ENCODE measurements at regions not wholly inside any gene's neighbourhood (a gene's known extent, or its start where the extent isn't known, plus 50 kb on each side); places are given as distances from the start of the nearest gene placed in this dataset.

- intact Hi-C loops (cut with DNase I), result no loop called here
- Histone ChIP-seq H3K27me3 (no peaks in the 10 kb centered on the region), H3K27ac (no peak overlapping the region), H3K9me3 (no peaks in the 10 kb centered on the region), H3K36me3 (no peaks in the 10 kb centered on the region), H3K4me1 (no peaks in the 10 kb centered on the region), H3K4me3 (no peak overlapping the region)
- TF ChIP-seq, protein P1, sequence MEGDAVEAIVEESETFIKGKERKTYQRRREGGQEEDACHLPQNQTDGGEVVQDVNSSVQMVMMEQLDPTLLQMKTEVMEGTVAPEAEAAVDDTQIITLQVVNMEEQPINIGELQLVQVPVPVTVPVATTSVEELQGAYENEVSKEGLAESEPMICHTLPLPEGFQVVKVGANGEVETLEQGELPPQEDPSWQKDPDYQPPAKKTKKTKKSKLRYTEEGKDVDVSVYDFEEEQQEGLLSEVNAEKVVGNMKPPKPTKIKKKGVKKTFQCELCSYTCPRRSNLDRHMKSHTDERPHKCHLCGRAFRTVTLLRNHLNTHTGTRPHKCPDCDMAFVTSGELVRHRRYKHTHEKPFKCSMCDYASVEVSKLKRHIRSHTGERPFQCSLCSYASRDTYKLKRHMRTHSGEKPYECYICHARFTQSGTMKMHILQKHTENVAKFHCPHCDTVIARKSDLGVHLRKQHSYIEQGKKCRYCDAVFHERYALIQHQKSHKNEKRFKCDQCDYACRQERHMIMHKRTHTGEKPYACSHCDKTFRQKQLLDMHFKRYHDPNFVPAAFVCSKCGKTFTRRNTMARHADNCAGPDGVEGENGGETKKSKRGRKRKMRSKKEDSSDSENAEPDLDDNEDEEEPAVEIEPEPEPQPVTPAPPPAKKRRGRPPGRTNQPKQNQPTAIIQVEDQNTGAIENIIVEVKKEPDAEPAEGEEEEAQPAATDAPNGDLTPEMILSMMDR (IDR thresholded peaks at IDR 0.05), result no peak
- no peak for DNase-seq (ENCODE audit: low spot score in 2 of 2)
Measured at GRCh38 chr3:193051314-193051713, 133.7 kb upstream of the MB21D2 start.

- no peaks in the 10 kb centered on the region for H3K4me1 ChIP-seq
- intact Hi-C loops (cut with DNase I), result no loop called here
Measured at GRCh38 chr3:193052354-193053045, 134.8 kb upstream of the MB21D2 start.

GRCh38 chr3:193053046-193053435 is 135.4 kb upstream of the MB21D2 start:
- intact Hi-C loops (cut with DNase I), result no loop called here
- Histone ChIP-seq H3K36me3 (no peaks in the 10 kb centered on the region), H3K4me3 (no peak overlapping the region), H3K4me1 (no peaks in the 10 kb centered on the region), H3K27me3 (no peaks in the 10 kb centered on the region), H3K9me3 (no peaks in the 10 kb centered on the region), H3K27ac (no peak overlapping the region)
- TF ChIP-seq, protein P1 (IDR thresholded peaks at IDR 0.05), result no peak
- DNase-seq (ENCODE audit: low spot score in 2 of 2), result no peak

More at GRCh38 chr3:193052354-193053045, 134.8 kb upstream of the MB21D2 start:
- no peak overlapping the region for H3K27ac ChIP-seq
- no peak overlapping the region for H3K4me3 ChIP-seq
- H3K27me3 ChIP-seq, result no peaks in the 10 kb centered on the region
- TF ChIP-seq, protein P1 (IDR thresholded peaks at IDR 0.05), result no peak
- no peaks in the 10 kb centered on the region for H3K9me3 ChIP-seq
- no peak for DNase-seq (ENCODE audit: low spot score in 2 of 2)
- no peaks in the 10 kb centered on the region for H3K36me3 ChIP-seq

DNA sequence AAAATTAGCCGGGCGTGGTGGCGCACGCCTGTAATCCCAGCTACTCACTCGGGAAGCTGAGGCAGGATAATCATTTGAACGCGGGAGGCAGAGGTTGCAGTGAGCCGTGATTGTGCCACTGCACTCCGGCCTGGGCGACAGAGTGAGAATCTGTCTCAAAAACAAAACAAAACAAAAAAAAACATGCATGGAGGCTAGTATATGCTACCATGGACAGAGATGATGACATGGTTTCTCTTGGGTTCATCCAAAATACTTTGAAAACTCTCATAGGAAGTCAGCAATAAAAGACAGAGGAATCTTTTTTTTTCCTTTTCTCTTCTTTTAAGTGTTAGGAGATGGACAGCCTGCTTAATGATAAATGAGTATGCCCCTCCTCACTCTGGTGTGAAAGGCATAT is 137.7 kb upstream of the MB21D2 start:
- no peaks in the 10 kb centered on the region for H3K9me3 ChIP-seq
- intact Hi-C loops (cut with DNase I), result no loop called here
- H3K4me3 ChIP-seq, result no peak overlapping the region
- no peaks in the 10 kb centered on the region for H3K4me1 ChIP-seq
- H3K27me3 ChIP-seq, result no peaks in the 10 kb centered on the region
- no peaks in the 10 kb centered on the region for H3K36me3 ChIP-seq
- H3K27ac ChIP-seq, result no peak overlapping the region
- TF ChIP-seq, protein P1 (IDR thresholded peaks at IDR 0.05), result no peak
- no peak for DNase-seq (ENCODE audit: low spot score in 2 of 2)

- H3K36me3 ChIP-seq, result no peaks in the 10 kb centered on the region
- intact Hi-C loops (cut with DNase I), result no loop called here
- no peak for DNase-seq (ENCODE audit: low spot score in 2 of 2)
- no peaks in the 10 kb centered on the region for H3K4me1 ChIP-seq
- H3K27me3 ChIP-seq, result no peaks in the 10 kb centered on the region
- TF ChIP-seq, protein P1 (IDR thresholded peaks at IDR 0.05), result no peak
- no peaks in the 10 kb centered on the region for H3K9me3 ChIP-seq
- H3K4me3 ChIP-seq, result no peak overlapping the region
- no peak overlapping the region for H3K27ac ChIP-seq
Measured at GRCh38 chr3:193057616-193058015, 140.0 kb upstream of the MB21D2 start.

All from ascending aorta (tissue), 2 donors.